CD4-positive, alpha-beta T cell (primary cell): ENCODE measurements at regions not wholly inside any gene's neighbourhood (a gene's known extent, or its start where the extent isn't known, plus 50 kb on each side); places are given as distances from the start of the nearest gene placed in this dataset.

Experiments
- ATAC-seq: fragments of 200-7000 bp; cut with Tn5 transposase; one replicate; pipeline ENCODE4 v1.10.0; 2022; ENCODE audit warnings: mild to moderate bottlenecking; ENCODE audit not compliant: poor library complexity
- CTCF ChIA-PET: fragments of 350-600 bp; sonication (Branson Sonifier 250); formaldehyde crosslinking; loops from one replicate; lab custom pipeline; 2021; ENCODE audit warnings: antibody characterized with exemption, inconsistent platforms; lab: Charles Lee
- POLR2A ChIA-PET: fragments of 350-600 bp; sonication (Branson Sonifier 250); formaldehyde crosslinking; loops from one replicate; lab custom pipeline; 2021; ENCODE audit warnings: antibody characterized with exemption, inconsistent platforms; lab: Charles Lee
- DNase-seq, 14 experiments: peaks; one replicate each; pipeline ENCODE4 v3.0.0-alpha.2; 2013 to 2020; ENCODE audit warnings: mixed read lengths in 2 of 14
- H3K27ac ChIP-seq, 2 donors: one replicate each; pipeline versions ENCODE4 v1.5.1 to v1.7.0; 2013; ENCODE audit warnings: low read length in 2 of 2, low read depth in 1 of 2, mild to moderate bottlenecking in 1 of 2
- H3K27me3 ChIP-seq, 2 experiments: 1 replicate in 1 of 2; 2 replicates in 1 of 2; pipeline versions ENCODE4 v1.6.1 to v1.7.0; 2013; ENCODE audit warnings: low read length in 2 of 2, control low read depth in 1 of 2, mild to moderate bottlenecking in 1 of 2, moderate library complexity in 1 of 2; ENCODE audit not compliant: insufficient read depth in 2 of 2, control insufficient read depth in 1 of 2
- H3K36me3 ChIP-seq: one replicate; pipeline ENCODE4 v1.6.1; 2013; ENCODE audit warnings: low read length, control low read depth; ENCODE audit not compliant: insufficient read depth
- H3K4me1 ChIP-seq: one replicate; pipeline ENCODE4 v1.6.1; 2013; ENCODE audit warnings: low read length, control low read depth; ENCODE audit not compliant: insufficient read depth
- H3K4me3 ChIP-seq: one replicate; pipeline ENCODE4 v1.5.1; 2013; ENCODE audit warnings: mild to moderate bottlenecking, low read length, moderate library complexity
- H3K9me3 ChIP-seq, 2 experiments: 1 replicate in 1 of 2; 2 replicates in 1 of 2; pipeline versions ENCODE4 v1.6.1 to v1.7.0; 2013; ENCODE audit warnings: low read length in 2 of 2, mild to moderate bottlenecking in 2 of 2, control low read depth in 1 of 2, moderate library complexity in 1 of 2; ENCODE audit not compliant: control insufficient read depth in 1 of 2, insufficient read depth in 1 of 2
- H3K27ac Mint-ChIP-seq: one replicate; pipeline ENCODE4 v1.8.0; 2020; ENCODE audit warnings: mixed read lengths
- H3K27me3 Mint-ChIP-seq: one replicate; pipeline ENCODE4 v1.8.0; 2021; ENCODE audit warnings: mixed read lengths
- H3K36me3 Mint-ChIP-seq: one replicate; pipeline ENCODE4 v1.8.0; 2021; ENCODE audit warnings: low read depth, mixed read lengths
- H3K4me1 Mint-ChIP-seq: one replicate; pipeline ENCODE4 v1.8.0; 2021; ENCODE audit warnings: low read depth, mixed read lengths
- H3K4me3 Mint-ChIP-seq: one replicate; pipeline ENCODE4 v1.8.0; 2020; ENCODE audit warnings: mild to moderate bottlenecking, mixed read lengths
- H3K9me3 Mint-ChIP-seq: one replicate; pipeline ENCODE4 v1.8.0; 2020; ENCODE audit warnings: mixed read lengths
- CTCF ChIP-seq: fragments of 200-600 bp; IDR thresholded peaks from one replicate; pipeline ENCODE4 v1.8.0; 2022; ENCODE audit warnings: antibody characterized with exemption, mild to moderate bottlenecking
- intact Hi-C, 2 experiments: fragments of 100-400 bp; cut with DNase I in 1 of 2; cut with micrococcal nuclease in 1 of 2; formaldehyde crosslinking; loops; one replicate each; pipeline versions ENCODE4 v1.15.1 to v1.9.0; 2023 to 2025; cut with DNase I, micrococcal nuclease

GRCh38 chr6:156627524-156627923 is 149.7 kb upstream of the ARID1B start:
- Mint-ChIP-seq H3K4me1 (no peaks in the 10 kb centered on the region), H3K36me3 (no peaks in the 10 kb centered on the region), H3K4me3 (no peak overlapping the region), H3K27ac (no peak overlapping the region), H3K9me3 (no peaks in the 10 kb centered on the region), H3K27me3 (no peaks in the 10 kb centered on the region)
- no peaks in the 10 kb centered on the region for H3K4me1 ChIP-seq
- H3K27ac ChIP-seq, result no peak overlapping the region
- ATAC-seq, result no peak
- CTCF ChIA-PET, result no interaction called here
- POLR2A ChIA-PET, result interaction anchor here (0.6 kb wide), 1 partner anchor 10 kb away, joined by 3 read pairs; no protein-coding TSS in a partner anchor
- H3K9me3 ChIP-seq, result no peaks in the 10 kb centered on the region
- intact Hi-C loops, result no loop called here
- H3K4me3 ChIP-seq, result no peak overlapping the region
- no peak for TF ChIP-seq CTCF
- H3K36me3 ChIP-seq, result no peaks in the 10 kb centered on the region
- H3K27me3 ChIP-seq, result no peaks in the 10 kb centered on the region
- no peak for DNase-seq

GRCh38 chr6:156622185-156622584 is 155.0 kb upstream of the ARID1B start:
- H3K27me3 ChIP-seq, result no peaks in the 10 kb centered on the region
- Mint-ChIP-seq H3K4me1 (no peaks in the 10 kb centered on the region), H3K4me3 (no peak overlapping the region), H3K27ac (no peak overlapping the region), H3K36me3 (no peaks in the 10 kb centered on the region), H3K27me3 (no peaks in the 10 kb centered on the region), H3K9me3 (no peaks in the 10 kb centered on the region)
- ChIA-PET POLR2A (no interaction called here), CTCF (no interaction called here)
- H3K4me1 ChIP-seq, result no peaks in the 10 kb centered on the region
- H3K9me3 ChIP-seq, result no peaks in the 10 kb centered on the region
- no peak overlapping the region for H3K4me3 ChIP-seq
- no peak for ATAC-seq
- no peak for TF ChIP-seq CTCF
- H3K27ac ChIP-seq, result no peak overlapping the region
- no peaks in the 10 kb centered on the region for H3K36me3 ChIP-seq
- DNase-seq, result no peak
- intact Hi-C loops, result no loop called here

GRCh38 chr6:156620331-156620730 is 156.8 kb upstream of the ARID1B start:
- H3K4me3 Mint-ChIP-seq, result no peak overlapping the region
- H3K4me3 ChIP-seq, result no peak overlapping the region
- ChIA-PET CTCF (no interaction called here), POLR2A (interaction anchor here (0.6 kb wide), 1 partner anchor 157 kb away, joined by 3 read pairs; the partner anchor contains the start of gene ARID1B)
- H3K27me3 Mint-ChIP-seq, result no peaks in the 10 kb centered on the region
- DNase-seq, result no peak
- H3K4me1 ChIP-seq, result no peaks in the 10 kb centered on the region
- no peak for ATAC-seq
- H3K36me3 Mint-ChIP-seq, result no peaks in the 10 kb centered on the region
- H3K27ac ChIP-seq, result no peak overlapping the region
- no peaks in the 10 kb centered on the region for H3K4me1 Mint-ChIP-seq
- H3K27ac Mint-ChIP-seq, result no peak overlapping the region
- intact Hi-C loops, result no loop called here
- TF ChIP-seq CTCF, result no peak
- H3K27me3 ChIP-seq, result no peaks in the 10 kb centered on the region
- H3K36me3 ChIP-seq, result no peaks in the 10 kb centered on the region
- no peaks in the 10 kb centered on the region for H3K9me3 ChIP-seq
- no peaks in the 10 kb centered on the region for H3K9me3 Mint-ChIP-seq
